ENCODE measurements at regions not wholly inside any gene's neighbourhood (a gene's known extent, or its start where the extent isn't known, plus 50 kb on each side); places are given as distances from the start of the nearest gene placed in this dataset.
A peak's percentile ranks its signal among the peaks of the same experiment; 100 is the strongest.

GRCh38 chr13:71067165-71067815 is 799.7 kb downstream of the DACH1 start:
- Mint-ChIP-seq H3K4me1 (ENCODE audit: low read depth, unreplicated experiment) (peaks cover 25% of the 10 kb centered on the region), H3K27ac (ENCODE audit: unreplicated experiment) (no peak overlapping the region), H3K4me3 (ENCODE audit: unreplicated experiment) (no peak overlapping the region), H3K36me3 (ENCODE audit: unreplicated experiment) (peaks cover 5% of the 10 kb centered on the region), H3K9me3 (ENCODE audit: unreplicated experiment) (peaks cover 3% of the 10 kb centered on the region), H3K27me3 (ENCODE audit: unreplicated experiment) (peaks cover 2% of the 10 kb centered on the region)
- no peak for DNase-seq
- no peak for TF ChIP-seq CTCF (IDR thresholded peaks at IDR 0.05; ENCODE audit: partially characterized antibody, unreplicated experiment)

- Mint-ChIP-seq H3K9me3 (ENCODE audit: unreplicated experiment) (no peaks in the 10 kb centered on the region), H3K36me3 (ENCODE audit: unreplicated experiment) (peaks cover 23% of the 10 kb centered on the region), H3K27me3 (ENCODE audit: unreplicated experiment) (peaks cover 4% of the 10 kb centered on the region), H3K27ac (ENCODE audit: unreplicated experiment) (peak overlapping the region; percentile 22), H3K4me3 (ENCODE audit: unreplicated experiment) (no peak overlapping the region), H3K4me1 (ENCODE audit: low read depth, unreplicated experiment) (no peaks in the 10 kb centered on the region)
- TF ChIP-seq CTCF (IDR thresholded peaks at IDR 0.05; ENCODE audit: partially characterized antibody, unreplicated experiment) = no peak
- no peak for DNase-seq
Measured at GRCh38 chr13:71056581-71056980, 810.4 kb downstream of the DACH1 start.

GRCh38 chr13:71055644-71056043 is 811.4 kb downstream of the DACH1 start:
- Mint-ChIP-seq H3K27ac (ENCODE audit: unreplicated experiment) (no peak overlapping the region), H3K36me3 (ENCODE audit: unreplicated experiment) (peaks cover 19% of the 10 kb centered on the region), H3K9me3 (ENCODE audit: unreplicated experiment) (no peaks in the 10 kb centered on the region)

GRCh38 chr13:71055047-71055446 is 812.0 kb downstream of the DACH1 start:
- Mint-ChIP-seq H3K27me3 (ENCODE audit: unreplicated experiment) (peaks cover 2% of the 10 kb centered on the region), H3K4me3 (ENCODE audit: unreplicated experiment) (no peak overlapping the region), H3K4me1 (ENCODE audit: low read depth, unreplicated experiment) (no peaks in the 10 kb centered on the region), H3K9me3 (ENCODE audit: unreplicated experiment) (no peaks in the 10 kb centered on the region), H3K36me3 (ENCODE audit: unreplicated experiment) (peaks cover 19% of the 10 kb centered on the region), H3K27ac (ENCODE audit: unreplicated experiment) (no peak overlapping the region)
- no peak for DNase-seq
- no peak for TF ChIP-seq CTCF (IDR thresholded peaks at IDR 0.05; ENCODE audit: partially characterized antibody, unreplicated experiment)

More at GRCh38 chr13:71055644-71056043, 811.4 kb downstream of the DACH1 start:
- TF ChIP-seq CTCF (IDR thresholded peaks at IDR 0.05; ENCODE audit: partially characterized antibody, unreplicated experiment) = no peak
- Mint-ChIP-seq H3K4me1 (ENCODE audit: low read depth, unreplicated experiment) (no peaks in the 10 kb centered on the region), H3K27me3 (ENCODE audit: unreplicated experiment) (peaks cover 4% of the 10 kb centered on the region), H3K4me3 (ENCODE audit: unreplicated experiment) (no peak overlapping the region)
- DNase-seq = no peak

- peaks cover 19% of the 10 kb centered on the region for H3K36me3 Mint-ChIP-seq (ENCODE audit: unreplicated experiment)
- DNase-seq = no peak
- no peak overlapping the region for H3K27ac Mint-ChIP-seq (ENCODE audit: unreplicated experiment)
- H3K9me3 Mint-ChIP-seq (ENCODE audit: unreplicated experiment) = no peaks in the 10 kb centered on the region
- H3K4me3 Mint-ChIP-seq (ENCODE audit: unreplicated experiment) = no peak overlapping the region
- H3K4me1 Mint-ChIP-seq (ENCODE audit: low read depth, unreplicated experiment) = peaks cover 2% of the 10 kb centered on the region
- no peak for TF ChIP-seq CTCF (IDR thresholded peaks at IDR 0.05; ENCODE audit: partially characterized antibody, unreplicated experiment)
- H3K27me3 Mint-ChIP-seq (ENCODE audit: unreplicated experiment) = peaks cover 2% of the 10 kb centered on the region
Measured at GRCh38 chr13:71054358-71054757, 812.6 kb downstream of the DACH1 start.
